ENCODE measurements at regions not wholly inside any gene's neighbourhood (a gene's known extent, or its start where the extent isn't known, plus 50 kb on each side); places are given as distances from the start of the nearest gene placed in this dataset.

- H3K4me1 Mint-ChIP-seq = no peaks in the 10 kb centered on the region
- CTCF ChIA-PET = no interaction called here
- peaks cover 16% of the 10 kb centered on the region for H3K27me3 Mint-ChIP-seq
- no peak overlapping the region for H3K4me3 Mint-ChIP-seq
- DNase-seq = no peak
- H3K9me3 Mint-ChIP-seq = no peaks in the 10 kb centered on the region
- H3K36me3 Mint-ChIP-seq = no peaks in the 10 kb centered on the region
- no peak overlapping the region for H3K27ac Mint-ChIP-seq
These were observed 217.1 kb upstream of the GHITM start for GRCh38 chr10:83921984-83922860.

- Mint-ChIP-seq H3K27me3 (peaks cover 17% of the 10 kb centered on the region), H3K27ac (no peak overlapping the region), H3K4me1 (no peaks in the 10 kb centered on the region), H3K36me3 (no peaks in the 10 kb centered on the region), H3K9me3 (no peaks in the 10 kb centered on the region), H3K4me3 (no peak overlapping the region)
- CTCF ChIA-PET = interaction anchor here (0.7 kb wide), 1 partner anchor 796 kb away, joined by 4 read pairs; no protein-coding TSS in a partner anchor
- DNase-seq = no peak
These were observed 214.2 kb upstream of the GHITM start for GRCh38 chr10:83925133-83925532.

DNA sequence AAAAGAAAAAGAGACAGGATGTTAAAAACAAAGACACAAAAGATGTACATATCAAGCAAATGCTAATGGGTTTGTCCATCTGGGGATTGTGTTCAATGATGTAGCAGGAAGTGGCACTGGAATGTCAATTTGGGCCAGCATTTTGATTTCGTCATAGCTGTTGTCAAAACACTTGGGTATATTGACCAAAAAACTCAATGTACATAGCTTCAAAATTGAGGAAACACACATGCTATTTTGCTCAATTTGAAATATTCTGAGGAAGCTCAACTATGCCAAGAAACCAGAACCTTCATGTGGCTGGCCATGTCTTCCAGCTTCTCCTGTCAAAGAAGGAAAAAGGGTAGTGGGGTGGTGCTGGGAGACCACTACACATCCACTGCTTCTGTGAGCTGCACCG lies 212.7 kb upstream of the GHITM start:
- no peaks in the 10 kb centered on the region for H3K9me3 Mint-ChIP-seq
- no peaks in the 10 kb centered on the region for H3K4me1 Mint-ChIP-seq
- no peak overlapping the region for H3K4me3 Mint-ChIP-seq
- no peak for DNase-seq
- peaks cover 10% of the 10 kb centered on the region for H3K27me3 Mint-ChIP-seq
- CTCF ChIA-PET = no interaction called here
- H3K36me3 Mint-ChIP-seq = no peaks in the 10 kb centered on the region
- no peak overlapping the region for H3K27ac Mint-ChIP-seq

DNA sequence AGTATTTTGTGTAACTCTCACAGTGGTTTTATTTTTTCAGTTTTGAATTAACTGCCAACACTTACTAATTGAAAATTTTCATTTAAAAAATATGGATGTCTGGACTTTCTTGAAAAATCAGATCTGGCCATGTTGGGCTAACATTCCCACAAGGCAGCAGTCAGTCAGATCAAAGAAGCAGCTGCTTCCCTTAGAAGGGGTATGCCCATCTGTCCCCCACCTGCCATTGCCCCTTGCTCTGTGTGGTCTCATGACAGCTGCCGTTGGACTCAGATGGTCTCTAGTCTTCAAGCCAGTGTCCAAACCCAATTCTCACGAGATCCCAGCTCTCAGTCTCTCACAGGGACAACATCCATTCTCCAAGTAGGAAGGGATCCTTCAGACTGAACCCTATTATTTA lies 212.1 kb upstream of the GHITM start:
- no peaks in the 10 kb centered on the region for H3K4me1 Mint-ChIP-seq
- no peak for DNase-seq
- no peaks in the 10 kb centered on the region for H3K9me3 Mint-ChIP-seq
- CTCF ChIA-PET = no interaction called here
- H3K4me3 Mint-ChIP-seq = no peak overlapping the region
- no peak overlapping the region for H3K27ac Mint-ChIP-seq
- H3K27me3 Mint-ChIP-seq = peaks cover 10% of the 10 kb centered on the region
- no peaks in the 10 kb centered on the region for H3K36me3 Mint-ChIP-seq

- H3K27ac Mint-ChIP-seq = no peak overlapping the region
- H3K9me3 Mint-ChIP-seq = no peaks in the 10 kb centered on the region
- H3K4me3 Mint-ChIP-seq = no peak overlapping the region
- CTCF ChIA-PET = no interaction called here
- no peaks in the 10 kb centered on the region for H3K36me3 Mint-ChIP-seq
- DNase-seq = no peak
- no peaks in the 10 kb centered on the region for H3K4me1 Mint-ChIP-seq
- H3K27me3 Mint-ChIP-seq = peaks cover 10% of the 10 kb centered on the region
These were observed 209.9 kb upstream of the GHITM start for GRCh38 chr10:83929399-83929798.

GRCh38 chr10:83931669-83932068 lies 207.6 kb upstream of the GHITM start:
- no peak for DNase-seq
- H3K4me1 Mint-ChIP-seq = no peaks in the 10 kb centered on the region
- H3K36me3 Mint-ChIP-seq = no peaks in the 10 kb centered on the region
- no peaks in the 10 kb centered on the region for H3K9me3 Mint-ChIP-seq
- no peak overlapping the region for H3K4me3 Mint-ChIP-seq
- peaks cover 4% of the 10 kb centered on the region for H3K27me3 Mint-ChIP-seq
- CTCF ChIA-PET = no interaction called here
- no peak overlapping the region for H3K27ac Mint-ChIP-seq

GRCh38 chr10:83932245-83932644 lies 207.1 kb upstream of the GHITM start:
- Mint-ChIP-seq H3K9me3 (no peaks in the 10 kb centered on the region), H3K4me1 (no peaks in the 10 kb centered on the region), H3K27ac (no peak overlapping the region), H3K27me3 (peaks cover 2% of the 10 kb centered on the region), H3K4me3 (no peak overlapping the region), H3K36me3 (no peaks in the 10 kb centered on the region)
- CTCF ChIA-PET = no interaction called here
- DNase-seq = no peak

DNA sequence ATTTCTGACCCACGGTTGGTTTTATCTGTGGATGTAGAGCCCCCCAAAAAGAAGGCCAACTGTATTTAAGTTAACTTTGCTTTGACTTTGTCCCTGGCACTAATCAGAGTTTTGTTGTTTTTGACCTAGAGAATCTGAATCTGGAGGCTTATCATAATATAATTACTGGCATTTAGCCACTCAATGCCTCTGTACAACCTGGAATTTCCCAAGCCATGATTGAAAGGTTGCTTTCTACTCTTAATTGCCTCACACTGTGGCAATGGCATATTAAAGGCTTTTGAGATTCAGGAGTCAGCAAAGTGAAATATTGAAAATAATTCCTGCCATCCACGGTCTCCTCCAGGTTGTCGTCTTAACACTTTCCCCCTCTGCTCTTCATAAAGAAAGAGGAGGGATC lies 205.2 kb upstream of the GHITM start:
- no peaks in the 10 kb centered on the region for H3K36me3 Mint-ChIP-seq
- DNase-seq = no peak
- peaks cover 5% of the 10 kb centered on the region for H3K27me3 Mint-ChIP-seq
- no peak overlapping the region for H3K4me3 Mint-ChIP-seq
- no peaks in the 10 kb centered on the region for H3K4me1 Mint-ChIP-seq
- CTCF ChIA-PET = no interaction called here
- no peak overlapping the region for H3K27ac Mint-ChIP-seq
- no peaks in the 10 kb centered on the region for H3K9me3 Mint-ChIP-seq

DNA sequence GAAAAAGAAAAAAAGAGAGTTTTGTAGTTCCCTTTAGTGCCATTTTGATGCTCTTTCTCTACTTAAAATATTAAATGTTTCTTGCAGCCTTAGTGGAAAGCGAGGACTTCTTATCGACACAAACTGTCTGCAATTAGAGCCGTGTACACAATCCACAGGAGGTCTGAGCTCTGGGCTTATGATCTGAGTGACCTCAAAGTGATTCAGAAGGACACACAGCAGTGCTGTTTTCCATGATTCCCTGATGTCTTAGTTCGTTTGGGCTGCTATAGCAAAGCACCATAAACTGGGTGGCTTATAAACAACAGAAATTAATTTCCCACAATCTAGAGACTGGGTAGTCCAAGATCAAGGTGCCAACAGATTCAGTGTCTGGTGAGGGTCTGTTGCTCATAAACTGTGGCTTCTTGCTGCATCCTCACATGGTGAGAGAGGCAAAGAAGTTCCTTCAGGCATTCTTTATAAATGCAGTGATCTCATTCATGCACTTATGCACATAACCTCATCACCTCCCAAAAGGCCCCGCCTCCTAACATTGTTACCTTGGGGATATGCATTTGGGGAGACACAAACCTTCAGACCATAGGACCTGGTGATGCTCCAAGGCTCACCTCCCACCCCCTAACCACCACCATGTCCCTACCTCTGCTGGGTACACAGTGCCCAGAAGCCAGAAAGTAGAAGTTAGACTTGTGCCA lies 204.5 kb upstream of the GHITM start:
- no peak overlapping the region for H3K4me3 Mint-ChIP-seq
- no peaks in the 10 kb centered on the region for H3K4me1 Mint-ChIP-seq
- no peaks in the 10 kb centered on the region for H3K9me3 Mint-ChIP-seq
- DNase-seq = no peak
- H3K27me3 Mint-ChIP-seq = peaks cover 5% of the 10 kb centered on the region
- CTCF ChIA-PET = no interaction called here
- H3K36me3 Mint-ChIP-seq = no peaks in the 10 kb centered on the region
- H3K27ac Mint-ChIP-seq = no peak overlapping the region

DNA sequence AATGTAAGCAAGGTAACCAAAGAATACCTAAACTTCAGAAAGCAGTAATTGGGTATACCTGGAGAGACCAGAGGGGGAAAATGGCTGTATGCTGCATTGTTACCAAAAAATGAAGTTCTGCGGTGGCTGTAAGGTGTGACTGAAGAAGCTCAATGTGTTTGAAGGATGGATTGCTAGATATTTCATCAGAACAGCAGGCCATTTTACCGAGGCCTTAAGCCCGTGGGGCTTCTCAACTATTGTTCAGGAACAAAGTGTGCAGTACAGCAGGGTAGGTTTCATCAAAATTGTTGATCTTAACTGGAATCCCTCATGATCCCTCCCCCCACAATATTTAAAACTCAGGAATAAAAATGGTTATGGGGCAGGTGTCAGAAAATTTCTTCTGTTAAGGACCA lies 204.0 kb upstream of the GHITM start:
- H3K9me3 Mint-ChIP-seq = no peaks in the 10 kb centered on the region
- CTCF ChIA-PET = no interaction called here
- DNase-seq = no peak
- H3K4me3 Mint-ChIP-seq = no peak overlapping the region
- no peaks in the 10 kb centered on the region for H3K36me3 Mint-ChIP-seq
- H3K4me1 Mint-ChIP-seq = no peaks in the 10 kb centered on the region
- peaks cover 5% of the 10 kb centered on the region for H3K27me3 Mint-ChIP-seq
- no peak overlapping the region for H3K27ac Mint-ChIP-seq

DNA sequence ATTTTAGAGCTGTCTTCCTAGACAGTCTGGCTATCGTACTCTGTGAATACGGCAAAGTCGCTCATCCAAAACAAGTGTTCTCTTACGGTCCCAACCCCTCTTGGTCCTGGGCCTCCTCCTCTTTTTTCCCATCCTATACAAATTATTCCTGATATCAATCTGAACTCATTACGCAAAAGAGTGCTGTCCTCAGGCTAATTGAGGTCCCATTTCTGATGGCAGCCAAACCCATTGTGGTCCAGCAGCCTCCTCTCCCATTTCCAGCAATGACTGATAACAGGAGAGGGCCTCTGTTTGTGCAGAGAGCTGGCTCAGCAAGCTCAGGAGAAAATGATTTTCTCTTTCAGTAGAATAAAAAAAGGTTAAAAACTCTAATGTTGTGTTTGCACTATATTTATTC lies 203.4 kb upstream of the GHITM start:
- DNase-seq = no peak
- H3K4me3 Mint-ChIP-seq = no peak overlapping the region
- no peak overlapping the region for H3K27ac Mint-ChIP-seq
- peaks cover 5% of the 10 kb centered on the region for H3K27me3 Mint-ChIP-seq
- H3K4me1 Mint-ChIP-seq = no peaks in the 10 kb centered on the region
- no peaks in the 10 kb centered on the region for H3K9me3 Mint-ChIP-seq
- no peaks in the 10 kb centered on the region for H3K36me3 Mint-ChIP-seq
- CTCF ChIA-PET = no interaction called here

DNA sequence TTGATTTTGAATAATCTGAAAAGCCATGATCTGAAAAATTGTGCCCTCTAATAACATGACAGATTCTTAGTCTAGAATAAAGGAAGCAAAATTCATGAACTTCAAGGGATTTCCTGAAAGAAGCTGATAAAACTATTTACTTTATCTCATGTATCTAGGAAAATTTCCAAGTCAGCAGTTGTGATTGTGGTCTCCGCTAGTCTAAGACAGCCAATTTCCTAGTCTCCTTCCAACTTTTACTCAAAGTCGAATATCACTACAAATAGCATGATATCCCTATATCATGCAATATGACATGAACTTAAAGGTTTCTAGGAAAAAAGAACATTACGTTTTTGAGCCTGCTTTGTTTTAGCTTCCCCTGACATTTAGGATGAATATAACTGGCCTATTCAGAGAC lies 202.1 kb upstream of the GHITM start:
- CTCF ChIA-PET = no interaction called here
- no peak for DNase-seq
- Mint-ChIP-seq H3K4me1 (no peaks in the 10 kb centered on the region), H3K9me3 (no peaks in the 10 kb centered on the region), H3K4me3 (no peak overlapping the region), H3K36me3 (no peaks in the 10 kb centered on the region), H3K27me3 (peaks cover 5% of the 10 kb centered on the region), H3K27ac (no peak overlapping the region)

GRCh38 chr10:83937826-83938225 lies 201.5 kb upstream of the GHITM start:
- no peak overlapping the region for H3K27ac Mint-ChIP-seq
- no peak for DNase-seq
- no peaks in the 10 kb centered on the region for H3K36me3 Mint-ChIP-seq
- CTCF ChIA-PET = no interaction called here
- no peaks in the 10 kb centered on the region for H3K4me1 Mint-ChIP-seq
- no peaks in the 10 kb centered on the region for H3K9me3 Mint-ChIP-seq
- H3K27me3 Mint-ChIP-seq = peaks cover 5% of the 10 kb centered on the region
- H3K4me3 Mint-ChIP-seq = no peak overlapping the region

DNA sequence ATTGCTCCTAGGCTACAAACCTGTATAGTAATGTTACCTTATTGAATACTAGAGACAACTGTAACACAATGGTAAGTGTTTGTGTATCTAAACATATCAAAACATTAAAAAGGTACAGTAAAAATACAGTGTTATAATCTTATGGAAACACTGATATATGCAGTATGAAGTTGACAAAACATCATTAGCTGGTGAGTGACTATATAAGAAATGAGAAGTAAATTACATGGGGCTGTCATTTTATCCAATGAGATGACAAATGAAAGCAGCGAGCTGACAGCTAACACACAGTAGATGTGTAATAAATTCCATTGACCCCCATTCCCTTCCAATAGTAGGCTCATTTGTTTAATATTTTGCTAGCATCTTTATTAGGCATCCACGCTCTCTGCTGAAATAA lies 198.1 kb upstream of the GHITM start:
- Mint-ChIP-seq H3K9me3 (no peaks in the 10 kb centered on the region), H3K4me3 (no peak overlapping the region), H3K36me3 (no peaks in the 10 kb centered on the region), H3K4me1 (no peaks in the 10 kb centered on the region), H3K27me3 (peaks cover 5% of the 10 kb centered on the region), H3K27ac (no peak overlapping the region)
- no peak for DNase-seq
- CTCF ChIA-PET = no interaction called here

- H3K27ac Mint-ChIP-seq = no peak overlapping the region
- CTCF ChIA-PET = no interaction called here
- H3K9me3 Mint-ChIP-seq = no peaks in the 10 kb centered on the region
- no peaks in the 10 kb centered on the region for H3K36me3 Mint-ChIP-seq
- H3K27me3 Mint-ChIP-seq = peaks cover 4% of the 10 kb centered on the region
- H3K4me1 Mint-ChIP-seq = no peaks in the 10 kb centered on the region
- no peak for DNase-seq
- no peak overlapping the region for H3K4me3 Mint-ChIP-seq
These were observed 196.9 kb upstream of the GHITM start for GRCh38 chr10:83942410-83942809.

Measured in activated naive CD4-positive, alpha-beta T cell treated with anti-CD3 and anti-CD28 coated beads, Interleukin-2, amount 10 ng/mL, durations not matched to agents 7 days and 5 days (primary cell).